ENCODE measurements at regions not wholly inside any gene's neighbourhood (a gene's known extent, or its start where the extent isn't known, plus 50 kb on each side); places are given as distances from the start of the nearest gene placed in this dataset.

DNA sequence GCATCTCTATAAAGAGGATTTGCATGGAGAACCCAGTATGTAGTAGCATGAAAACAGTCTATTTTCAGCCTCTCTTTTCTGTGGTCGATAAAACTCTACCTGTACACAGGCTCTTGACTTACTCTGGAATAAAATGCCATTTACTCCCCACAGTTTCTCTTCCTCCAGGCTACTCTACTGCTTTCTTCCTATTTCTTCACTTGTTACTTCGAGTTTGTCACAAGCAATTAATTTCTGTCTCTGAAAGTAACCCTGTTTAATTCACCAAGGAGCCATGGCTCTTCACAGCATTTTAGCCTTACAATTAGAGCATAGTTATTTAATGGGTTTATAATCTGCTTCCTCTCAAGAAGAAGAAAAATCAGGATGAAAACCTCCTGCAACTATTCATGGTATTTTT is 472.9 kb upstream of the PRKX start:
- Histone ChIP-seq H3K27ac (no peak overlapping the region), H3K4me3 (no peak overlapping the region), H3K4me1 (no peaks in the 10 kb centered on the region), H3K27me3 (no peaks in the 10 kb centered on the region), H3K36me3 (replicated peaks in 1 of 2; ENCODE audit: insufficient read depth in 1 of 2, low read depth in 2 of 2) (no peaks in the 10 kb centered on the region), H3K9me3 (no peaks in the 10 kb centered on the region)
- 38 to 40% methylated on average over 2 of the region's 2 CpGs for WGBS, 2 donors
- no peak for ATAC-seq
- no peak for DNase-seq
- intact Hi-C loops (cut with DNase I), result no loop called here
- no peak for TF ChIP-seq POLR2A (IDR thresholded peaks at IDR 0.05)
- TF ChIP-seq, protein P1, sequence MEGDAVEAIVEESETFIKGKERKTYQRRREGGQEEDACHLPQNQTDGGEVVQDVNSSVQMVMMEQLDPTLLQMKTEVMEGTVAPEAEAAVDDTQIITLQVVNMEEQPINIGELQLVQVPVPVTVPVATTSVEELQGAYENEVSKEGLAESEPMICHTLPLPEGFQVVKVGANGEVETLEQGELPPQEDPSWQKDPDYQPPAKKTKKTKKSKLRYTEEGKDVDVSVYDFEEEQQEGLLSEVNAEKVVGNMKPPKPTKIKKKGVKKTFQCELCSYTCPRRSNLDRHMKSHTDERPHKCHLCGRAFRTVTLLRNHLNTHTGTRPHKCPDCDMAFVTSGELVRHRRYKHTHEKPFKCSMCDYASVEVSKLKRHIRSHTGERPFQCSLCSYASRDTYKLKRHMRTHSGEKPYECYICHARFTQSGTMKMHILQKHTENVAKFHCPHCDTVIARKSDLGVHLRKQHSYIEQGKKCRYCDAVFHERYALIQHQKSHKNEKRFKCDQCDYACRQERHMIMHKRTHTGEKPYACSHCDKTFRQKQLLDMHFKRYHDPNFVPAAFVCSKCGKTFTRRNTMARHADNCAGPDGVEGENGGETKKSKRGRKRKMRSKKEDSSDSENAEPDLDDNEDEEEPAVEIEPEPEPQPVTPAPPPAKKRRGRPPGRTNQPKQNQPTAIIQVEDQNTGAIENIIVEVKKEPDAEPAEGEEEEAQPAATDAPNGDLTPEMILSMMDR (IDR thresholded peaks at IDR 0.05), result no peak

DNA sequence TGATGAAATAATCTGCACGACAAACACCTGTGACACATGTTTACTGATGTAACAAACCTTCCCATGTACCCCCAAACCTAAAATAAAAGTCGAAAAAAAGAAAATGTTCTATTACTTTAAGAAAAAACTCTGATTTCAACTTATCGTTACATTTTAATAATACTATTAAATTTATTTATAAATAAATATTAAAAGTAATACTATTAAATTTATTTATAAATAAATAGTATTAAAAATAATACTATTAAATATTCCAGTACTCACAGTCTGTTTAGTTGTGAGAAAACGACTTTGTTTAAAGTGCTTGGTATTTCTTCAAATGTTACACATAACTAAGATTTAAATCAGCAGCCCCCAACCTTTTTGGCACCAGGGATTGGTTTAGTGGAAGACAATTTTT is 471.6 kb upstream of the PRKX start:
- no peak for DNase-seq
- Histone ChIP-seq H3K4me1 (no peaks in the 10 kb centered on the region), H3K27ac (no peak overlapping the region), H3K4me3 (no peak overlapping the region), H3K9me3 (no peaks in the 10 kb centered on the region), H3K27me3 (no peaks in the 10 kb centered on the region), H3K36me3 (replicated peaks in 1 of 2; ENCODE audit: insufficient read depth in 1 of 2, low read depth in 2 of 2) (no peaks in the 10 kb centered on the region)
- no peak for ATAC-seq
- intact Hi-C loops (cut with DNase I), result no loop called here
- no peak for TF ChIP-seq POLR2A (IDR thresholded peaks at IDR 0.05)
- TF ChIP-seq, protein P1 (IDR thresholded peaks at IDR 0.05), result no peak
- WGBS, 2 donors, result 55 to 62% methylated on average over 4 of the region's 4 CpGs

DNA sequence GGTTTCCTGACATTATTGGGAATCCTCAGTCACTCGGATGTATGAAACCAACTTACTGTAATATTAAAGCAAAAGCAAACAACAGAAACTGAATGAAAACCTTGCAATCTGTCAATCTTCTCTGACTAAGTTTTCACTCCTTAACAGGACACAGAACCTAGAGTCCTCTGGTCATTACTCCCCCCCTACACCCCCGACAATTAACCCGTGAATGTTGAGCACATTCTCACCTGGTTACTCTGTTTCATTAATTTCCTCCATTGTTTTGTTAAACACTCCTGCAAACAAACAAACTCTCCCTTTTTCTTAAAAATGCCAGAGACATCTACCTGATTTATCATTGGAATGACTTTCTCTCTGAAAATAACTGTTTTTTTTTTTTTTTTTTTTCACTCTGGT is 469.0 kb upstream of the PRKX start:
- H3K27ac ChIP-seq, result no peak overlapping the region
- ATAC-seq, result no peak
- no peak for DNase-seq
- no peaks in the 10 kb centered on the region for H3K4me1 ChIP-seq
- no peak overlapping the region for H3K4me3 ChIP-seq
- no peaks in the 10 kb centered on the region for H3K27me3 ChIP-seq
- H3K36me3 ChIP-seq (replicated peaks in 1 of 2; ENCODE audit: insufficient read depth in 1 of 2, low read depth in 2 of 2), result no peaks in the 10 kb centered on the region
- 28 to 29% methylated on average over 3 of the region's 3 CpGs for WGBS, 2 donors
- intact Hi-C loops (cut with DNase I), result no loop called here
- no peaks in the 10 kb centered on the region for H3K9me3 ChIP-seq
- TF ChIP-seq POLR2A (IDR thresholded peaks at IDR 0.05), result no peak
- TF ChIP-seq, protein P1 (IDR thresholded peaks at IDR 0.05), result no peak

DNA sequence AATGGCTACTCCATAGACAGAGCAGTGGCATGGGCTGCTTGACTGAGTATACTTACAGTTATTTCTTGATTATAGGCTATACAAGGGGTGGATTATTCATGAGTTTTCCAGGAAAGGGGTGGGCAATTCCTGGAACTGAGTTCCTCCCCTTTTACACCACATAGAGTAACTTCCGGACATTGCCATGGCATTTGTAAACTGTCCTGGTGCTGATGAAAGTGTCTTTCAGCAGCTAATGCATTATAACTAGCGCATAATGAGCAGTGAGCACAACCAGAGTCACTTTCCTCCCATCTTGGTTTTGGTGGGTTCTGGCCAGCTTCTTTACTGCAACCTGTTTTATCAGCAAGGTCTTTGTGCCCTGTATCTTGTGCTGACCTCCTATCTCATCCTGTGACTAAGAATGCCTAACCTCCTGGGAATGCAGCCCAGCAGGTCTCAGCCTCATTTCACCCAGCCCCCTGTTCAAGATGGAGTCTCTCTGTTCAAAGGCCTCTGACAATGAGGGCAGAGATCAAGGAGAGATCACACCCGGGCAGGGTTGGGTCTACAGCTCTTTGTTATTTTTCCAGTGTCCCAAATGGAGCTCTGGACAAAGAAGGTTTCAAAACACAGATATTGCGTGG is 468.4 kb upstream of the PRKX start:
- intact Hi-C loops (cut with DNase I), result no loop called here
- H3K27me3 ChIP-seq, result no peaks in the 10 kb centered on the region
- H3K9me3 ChIP-seq, result no peaks in the 10 kb centered on the region
- no peaks in the 10 kb centered on the region for H3K4me1 ChIP-seq
- H3K4me3 ChIP-seq, result no peak overlapping the region
- DNase-seq (no peak), ATAC-seq (no peak)
- H3K27ac ChIP-seq, result no peak overlapping the region
- TF ChIP-seq, protein P1 (IDR thresholded peaks at IDR 0.05), result no peak
- TF ChIP-seq POLR2A (IDR thresholded peaks at IDR 0.05), result no peak
- 32 to 58% methylated on average over 4 of the region's 4 CpGs for WGBS, 2 donors
- no peaks in the 10 kb centered on the region for H3K36me3 ChIP-seq (replicated peaks in 1 of 2; ENCODE audit: insufficient read depth in 1 of 2, low read depth in 2 of 2)

DNA sequence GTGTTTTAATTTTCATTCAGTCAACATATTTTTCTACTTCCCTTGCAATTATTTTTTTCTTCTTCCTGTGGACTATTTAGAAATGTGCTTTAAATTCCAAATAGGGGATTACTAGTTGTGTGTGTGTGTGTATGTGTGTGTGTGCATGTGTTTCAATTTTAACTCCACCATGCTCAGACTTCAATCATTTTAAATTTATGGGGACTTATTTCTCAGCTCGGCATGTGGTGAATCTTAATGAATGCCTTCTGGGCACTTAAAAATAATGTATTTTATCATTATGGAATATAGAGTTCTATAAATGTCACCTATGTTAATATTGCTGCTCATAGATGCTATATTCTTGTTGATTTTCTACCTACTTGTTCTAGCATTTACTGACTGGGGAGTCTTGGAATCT is 465.6 kb upstream of the PRKX start:
- H3K4me3 ChIP-seq, result no peak overlapping the region
- DNase-seq, result no peak
- H3K27ac ChIP-seq, result no peak overlapping the region
- intact Hi-C loops (cut with DNase I), result no loop called here
- ATAC-seq, result no peak
- no peaks in the 10 kb centered on the region for H3K4me1 ChIP-seq
- TF ChIP-seq, protein P1 (IDR thresholded peaks at IDR 0.05), result no peak
- TF ChIP-seq POLR2A (IDR thresholded peaks at IDR 0.05), result no peak
- H3K27me3 ChIP-seq, result no peaks in the 10 kb centered on the region
- H3K9me3 ChIP-seq, result no peaks in the 10 kb centered on the region
- no peaks in the 10 kb centered on the region for H3K36me3 ChIP-seq (replicated peaks in 1 of 2; ENCODE audit: insufficient read depth in 1 of 2, low read depth in 2 of 2)
- WGBS, 2 donors, result 27 to 36% methylated on average over 1 of the region's 1 CpG
